ENCODE measurements at regions not wholly inside any gene's neighbourhood (a gene's known extent, or its start where the extent isn't known, plus 50 kb on each side); places are given as distances from the start of the nearest gene placed in this dataset.

DNA sequence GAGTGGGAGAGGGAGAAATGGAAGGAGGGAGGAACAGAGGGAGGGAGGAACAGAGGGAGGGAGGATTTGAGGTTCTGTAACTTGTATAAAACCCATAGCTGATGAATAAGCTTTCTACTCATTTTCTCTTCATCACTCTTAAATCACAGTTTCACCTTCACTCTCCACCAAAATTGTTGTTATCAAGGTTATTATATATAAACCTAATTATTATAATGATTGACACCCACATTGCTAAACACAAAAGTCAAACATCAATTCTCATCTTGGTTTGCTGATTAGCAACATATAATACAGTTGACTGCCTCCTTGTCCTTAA is 229.0 kb upstream of the PAPPA start:
- TF ChIP-seq, protein P1, sequence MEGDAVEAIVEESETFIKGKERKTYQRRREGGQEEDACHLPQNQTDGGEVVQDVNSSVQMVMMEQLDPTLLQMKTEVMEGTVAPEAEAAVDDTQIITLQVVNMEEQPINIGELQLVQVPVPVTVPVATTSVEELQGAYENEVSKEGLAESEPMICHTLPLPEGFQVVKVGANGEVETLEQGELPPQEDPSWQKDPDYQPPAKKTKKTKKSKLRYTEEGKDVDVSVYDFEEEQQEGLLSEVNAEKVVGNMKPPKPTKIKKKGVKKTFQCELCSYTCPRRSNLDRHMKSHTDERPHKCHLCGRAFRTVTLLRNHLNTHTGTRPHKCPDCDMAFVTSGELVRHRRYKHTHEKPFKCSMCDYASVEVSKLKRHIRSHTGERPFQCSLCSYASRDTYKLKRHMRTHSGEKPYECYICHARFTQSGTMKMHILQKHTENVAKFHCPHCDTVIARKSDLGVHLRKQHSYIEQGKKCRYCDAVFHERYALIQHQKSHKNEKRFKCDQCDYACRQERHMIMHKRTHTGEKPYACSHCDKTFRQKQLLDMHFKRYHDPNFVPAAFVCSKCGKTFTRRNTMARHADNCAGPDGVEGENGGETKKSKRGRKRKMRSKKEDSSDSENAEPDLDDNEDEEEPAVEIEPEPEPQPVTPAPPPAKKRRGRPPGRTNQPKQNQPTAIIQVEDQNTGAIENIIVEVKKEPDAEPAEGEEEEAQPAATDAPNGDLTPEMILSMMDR (IDR thresholded peaks at IDR 0.05), result no peak
- TF ChIP-seq POLR2A (IDR thresholded peaks at IDR 0.05) (no peak), POLR2AphosphoS5 (IDR thresholded peaks at IDR 0.05) (no peak)

Measured in prostate gland (tissue), 2 donors.